Adrenal gland (tissue), 5 donors: ENCODE measurements at regions not wholly inside any gene's neighbourhood (a gene's known extent, or its start where the extent isn't known, plus 50 kb on each side); places are given as distances from the start of the nearest gene placed in this dataset.

Experiments
- POLR2A ChIP-seq, 2 donors: fragments of 450-650 bp; IDR thresholded peaks; one replicate each; pipeline ENCODE4 v1.6.1; 2017; ENCODE audit warnings: antibody characterized with exemption in 2 of 2, mild to moderate bottlenecking in 2 of 2, moderate library complexity in 1 of 2
- TF ChIP-seq, protein P1 (sequence below), 6 experiments: fragments of 450-650 bp in 4 of 6; fragments of 200-600 bp in 2 of 6; sonication (generic) in 1 of 6; IDR thresholded peaks; 1 replicate in 5 of 6; 2 replicates in 1 of 6; pipeline versions ENCODE4 v1.5.1 to v1.8.0; 2016 to 2021; ENCODE audit warnings: antibody characterized with exemption in 6 of 6, mild to moderate bottlenecking in 2 of 6, moderate library complexity in 1 of 6
- donor health status: DM: no; HTN: no; CAD: no.

GRCh38 chr2:37874470-37874869 is 50.6 kb upstream of the RMDN2 start:
- TF ChIP-seq, protein P1, sequence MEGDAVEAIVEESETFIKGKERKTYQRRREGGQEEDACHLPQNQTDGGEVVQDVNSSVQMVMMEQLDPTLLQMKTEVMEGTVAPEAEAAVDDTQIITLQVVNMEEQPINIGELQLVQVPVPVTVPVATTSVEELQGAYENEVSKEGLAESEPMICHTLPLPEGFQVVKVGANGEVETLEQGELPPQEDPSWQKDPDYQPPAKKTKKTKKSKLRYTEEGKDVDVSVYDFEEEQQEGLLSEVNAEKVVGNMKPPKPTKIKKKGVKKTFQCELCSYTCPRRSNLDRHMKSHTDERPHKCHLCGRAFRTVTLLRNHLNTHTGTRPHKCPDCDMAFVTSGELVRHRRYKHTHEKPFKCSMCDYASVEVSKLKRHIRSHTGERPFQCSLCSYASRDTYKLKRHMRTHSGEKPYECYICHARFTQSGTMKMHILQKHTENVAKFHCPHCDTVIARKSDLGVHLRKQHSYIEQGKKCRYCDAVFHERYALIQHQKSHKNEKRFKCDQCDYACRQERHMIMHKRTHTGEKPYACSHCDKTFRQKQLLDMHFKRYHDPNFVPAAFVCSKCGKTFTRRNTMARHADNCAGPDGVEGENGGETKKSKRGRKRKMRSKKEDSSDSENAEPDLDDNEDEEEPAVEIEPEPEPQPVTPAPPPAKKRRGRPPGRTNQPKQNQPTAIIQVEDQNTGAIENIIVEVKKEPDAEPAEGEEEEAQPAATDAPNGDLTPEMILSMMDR (IDR thresholded peaks at IDR 0.05), result no peak
- TF ChIP-seq POLR2A (IDR thresholded peaks at IDR 0.05), result no peak
